PC-9 (cell line): ENCODE measurements at regions not wholly inside any gene's neighbourhood (a gene's known extent, or its start where the extent isn't known, plus 50 kb on each side); places are given as distances from the start of the nearest gene placed in this dataset.

Experiments
- BruUV-seq: library from RNA; stranded (reverse); fragments of 400-500 nt; replicated peaks from 2 replicates; lab custom pipeline; 2021; lab: Mats Ljungman, UMichigan
- CTCF ChIA-PET: fragments of 300-600 bp; sonication (Branson Sonifier 250); formaldehyde crosslinking; loops from one replicate; lab custom pipeline; 2022; ENCODE audit warnings: antibody characterized with exemption; lab: Charles Lee
- POLR2A ChIA-PET: fragments of 300-600 bp; sonication (Branson Sonifier 250); formaldehyde crosslinking; loops from one replicate; lab custom pipeline; 2022; ENCODE audit warnings: antibody characterized with exemption; ENCODE audit not compliant: unreplicated experiment; lab: Charles Lee
- DNase-seq, 2 experiments: peaks; one replicate each; pipeline versions ENCODE4 v3.0.0 to v3.0.0-alpha.2; 2015 to 2022; ENCODE audit warnings: mixed read lengths in 1 of 2
- H2AFZ ChIP-seq: fragments of 200-600 bp; sonication (generic); 2 replicates; pipeline ENCODE4 v1.8.1; 2017; ENCODE audit warnings: antibody characterized with exemption
- H3F3A ChIP-seq: fragments of 200-600 bp; sonication (generic); 2 replicates; pipeline ENCODE4 v1.8.1; 2017; ENCODE audit warnings: antibody characterized with exemption, mild to moderate bottlenecking, low read depth; ENCODE audit not compliant: insufficient read depth
- H3K27ac ChIP-seq: fragments of 200-600 bp; sonication (generic); 2 replicates; pipeline ENCODE4 v1.6.1; 2016; ENCODE audit warnings: mixed run types
- H3K27me3 ChIP-seq: fragments of 200-600 bp; sonication (generic); 2 replicates; pipeline ENCODE4 v1.6.1; 2016; ENCODE audit warnings: low read depth, mixed run types; ENCODE audit not compliant: insufficient read depth
- H3K36me3 ChIP-seq: fragments of 200-600 bp; sonication (generic); 2 replicates; pipeline ENCODE4 v1.6.1; 2016; ENCODE audit warnings: low read depth, mixed run types
- H3K4me1 ChIP-seq: fragments of 200-600 bp; sonication (generic); replicated peaks from 2 replicates; pipeline ENCODE4 v1.6.1; 2016; ENCODE audit warnings: mixed run types; ENCODE audit not compliant: insufficient read depth
- H3K4me2 ChIP-seq: fragments of 200-600 bp; sonication (generic); 2 replicates; pipeline ENCODE4 v1.6.1; 2017; ENCODE audit warnings: mixed run types
- H3K4me3 ChIP-seq: fragments of 200-600 bp; sonication (generic); 2 replicates; pipeline ENCODE4 v1.6.1; 2016; ENCODE audit warnings: mixed run types
- H3K79me2 ChIP-seq: fragments of 200-600 bp; sonication (generic); 2 replicates; pipeline ENCODE4 v1.6.1; 2017; ENCODE audit warnings: low read depth, mixed run types
- H3K9me2 ChIP-seq: fragments of 200-600 bp; sonication (generic); 2 replicates; pipeline ENCODE4 v1.8.1; 2017; ENCODE audit warnings: mild to moderate bottlenecking; ENCODE audit not compliant: insufficient read depth
- H3K9me3 ChIP-seq: fragments of 200-600 bp; sonication (generic); 2 replicates; pipeline ENCODE4 v1.8.1; 2016; ENCODE audit warnings: low read depth; ENCODE audit not compliant: insufficient read depth
- H4K20me1 ChIP-seq: fragments of 200-600 bp; sonication (generic); 2 replicates; pipeline ENCODE4 v1.8.1; 2017; ENCODE audit not compliant: insufficient read depth
- CTCF ChIP-seq: fragments of 200-600 bp; sonication (generic); conservative IDR thresholded peaks from 2 replicates; pipeline ENCODE4 v1.6.1; 2017; ENCODE audit warnings: mixed run types, antibody characterized with exemption, mild to moderate bottlenecking, moderate library complexity
- EZH2 ChIP-seq: fragments of 200-600 bp; sonication (generic); IDR thresholded peaks from 2 replicates; pipeline ENCODE4 v1.8.0; 2017; ENCODE audit warnings: antibody characterized with exemption, low read depth
- intact Hi-C: fragments of 100-400 bp; cut with micrococcal nuclease; formaldehyde crosslinking; loops from one replicate; pipeline ENCODE4 v1.10.0; 2022; ENCODE audit not compliant: unreplicated experiment

- Histone ChIP-seq H3K36me3 (no peaks in the 10 kb centered on the region), H3K9me2 (no peaks in the 10 kb centered on the region), H3K9me3 (no peaks in the 10 kb centered on the region), H3F3A (no peaks in the 10 kb centered on the region), H2AFZ (no peak overlapping the region), H3K4me2 (no peak overlapping the region), H3K4me1 (no peaks in the 10 kb centered on the region), H3K27ac (no peak overlapping the region), H3K27me3 (no peaks in the 10 kb centered on the region), H3K79me2 (no peaks in the 10 kb centered on the region), H3K4me3 (no peak overlapping the region), H4K20me1 (no peaks in the 10 kb centered on the region)
- no TSS peak for BruUV-seq
- TF ChIP-seq EZH2 (no peak), CTCF (no peak)
- ChIA-PET POLR2A (no interaction called here), CTCF (interaction anchor here (0.6 kb wide), 1 partner anchor 550 kb away, joined by 4 read pairs; no protein-coding TSS in a partner anchor)
- no peak for DNase-seq
- intact Hi-C loops = no loop called here
Measured at GRCh38 chr7:41465571-41465970, 237.3 kb downstream of the INHBA start.

DNA sequence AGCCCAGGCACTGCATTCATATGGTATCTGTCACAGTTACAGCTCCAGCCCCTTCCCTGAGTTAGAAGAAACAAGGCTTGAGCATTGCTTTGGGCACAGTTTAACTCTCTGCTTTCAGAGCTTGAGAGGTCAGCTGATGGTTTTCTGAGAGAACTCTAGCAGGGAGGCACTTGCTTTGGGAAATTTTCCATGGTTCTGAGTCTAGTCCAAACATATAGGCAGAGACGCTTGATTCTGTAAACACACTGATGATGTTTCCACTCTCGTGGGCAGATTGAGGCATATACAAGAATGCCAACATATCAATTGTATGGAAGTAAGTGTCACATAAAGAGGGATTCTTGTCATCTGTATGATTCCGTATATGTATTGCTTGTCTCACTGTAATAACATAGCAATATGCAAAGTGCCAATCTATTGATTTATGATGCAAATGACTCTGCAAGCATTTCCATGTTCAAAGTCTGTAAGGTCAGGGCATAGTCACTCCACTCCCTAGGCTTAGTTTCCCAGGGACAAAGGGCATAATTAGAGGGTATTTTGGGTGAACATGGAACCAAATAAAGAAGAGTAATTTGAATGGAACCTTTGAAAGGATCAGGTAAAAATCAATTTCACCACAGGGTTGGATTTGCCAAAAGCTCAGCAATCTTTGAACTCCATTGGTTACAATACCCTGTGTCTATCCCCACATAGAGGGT lies 239.0 kb downstream of the INHBA start:
- intact Hi-C loops = no loop called here
- Histone ChIP-seq H3K27me3 (no peaks in the 10 kb centered on the region), H4K20me1 (no peaks in the 10 kb centered on the region), H3K27ac (no peak overlapping the region), H3K4me2 (no peak overlapping the region), H3K9me2 (no peaks in the 10 kb centered on the region), H3K79me2 (no peaks in the 10 kb centered on the region), H3K9me3 (no peaks in the 10 kb centered on the region), H3K4me3 (no peak overlapping the region), H3F3A (no peaks in the 10 kb centered on the region), H3K36me3 (no peaks in the 10 kb centered on the region), H3K4me1 (no peaks in the 10 kb centered on the region), H2AFZ (no peak overlapping the region)
- POLR2A ChIA-PET = no interaction called here
- no peak for TF ChIP-seq CTCF
- TF ChIP-seq EZH2 = no peak
- DNase-seq = no peak
- no TSS peak for BruUV-seq
- CTCF ChIA-PET = no interaction called here

- no peaks in the 10 kb centered on the region for H3K9me2 ChIP-seq
- H3K79me2 ChIP-seq = no peaks in the 10 kb centered on the region
- H2AFZ ChIP-seq = no peak overlapping the region
- no peak for TF ChIP-seq CTCF
- no peak for TF ChIP-seq EZH2
- no peaks in the 10 kb centered on the region for H4K20me1 ChIP-seq
- CTCF ChIA-PET = no interaction called here
- no peak overlapping the region for H3K4me3 ChIP-seq
- H3K4me2 ChIP-seq = no peak overlapping the region
- H3K27me3 ChIP-seq = no peaks in the 10 kb centered on the region
- POLR2A ChIA-PET = no interaction called here
- BruUV-seq = no TSS peak
- intact Hi-C loops = no loop called here
- no peak overlapping the region for H3K27ac ChIP-seq
- no peaks in the 10 kb centered on the region; the same call in 1 of the 2 replicates for H3K9me3 ChIP-seq
- H3K4me1 ChIP-seq = no peaks in the 10 kb centered on the region
- no peak for DNase-seq
- H3F3A ChIP-seq = no peaks in the 10 kb centered on the region
- no peaks in the 10 kb centered on the region for H3K36me3 ChIP-seq
Measured at GRCh38 chr7:41459623-41460261, 243.1 kb downstream of the INHBA start.
